ENCODE measurements at regions not wholly inside any gene's neighbourhood (a gene's known extent, or its start where the extent isn't known, plus 50 kb on each side); places are given as distances from the start of the nearest gene placed in this dataset.

GRCh38 chr13:50706505-50706904 is 137.0 kb downstream of the DLEU7 start:
- no peak for TF ChIP-seq POLR2AphosphoS5 (IDR thresholded peaks at IDR 0.05; ENCODE audit: low read depth, low read length)
- TF ChIP-seq POLR2A (IDR thresholded peaks at IDR 0.05; ENCODE audit: low read depth, low read length) = no peak
- no peak for TF ChIP-seq PAX5 (IDR thresholded peaks at IDR 0.05; ENCODE audit: insufficient read depth, low read length, severe bottlenecking)
- no peak for TF ChIP-seq SPI1 (IDR thresholded peaks at IDR 0.05; ENCODE audit: low read depth, low read length)
- no peak for TF ChIP-seq TAF1 (IDR thresholded peaks at IDR 0.05; ENCODE audit: low read depth, low read length)
- TF ChIP-seq POU2F2 (IDR thresholded peaks at IDR 0.05; ENCODE audit: low read depth, low read length) = no peak

Data from GM12891 (cell line).